K562 (cell line): ENCODE measurements at regions not wholly inside any gene's neighbourhood (a gene's known extent, or its start where the extent isn't known, plus 50 kb on each side); places are given as distances from the start of the nearest gene placed in this dataset.

Source experiments
- ARID1B ChIP-seq: fragments of 450-650 bp; IDR thresholded peaks from 2 replicates; pipeline ENCODE4 v1.6.1; 2016; ENCODE audit warnings: antibody characterized with exemption, mild to moderate bottlenecking, inconsistent platforms
- ARNT ChIP-seq, 2 experiments: fragments of 450-650 bp; IDR thresholded peaks; 2 replicates each; pipeline ENCODE4 v1.6.1; 2016; ENCODE audit warnings: mild to moderate bottlenecking in 1 of 2
- BDP1 ChIP-seq: IDR thresholded peaks from 3 replicates; pipeline ENCODE4 v1.6.1; 2011; ENCODE audit not compliant: insufficient read length, insufficient read depth
- CTBP1 ChIP-seq: fragments of 450-650 bp; IDR thresholded peaks from 2 replicates; pipeline ENCODE4 v1.6.1; 2016; ENCODE audit warnings: borderline replicate concordance
- MLX ChIP-seq, 2 experiments: fragments of 450-650 bp in 1 of 2; sonication (generic) in 1 of 2; formaldehyde crosslinking; conservative IDR thresholded peaks; 2 replicates each; pipeline versions ENCODE4 v1.4.0 to v1.8.1; 2020 to 2022; ENCODE audit warnings: mild to moderate bottlenecking in 1 of 2, missing genetic modification reagents in 1 of 2
- PKNOX1 ChIP-seq: fragments of 450-650 bp; IDR thresholded peaks from 2 replicates; pipeline ENCODE4 v1.6.1; 2016
- PML ChIP-seq: IDR thresholded peaks from 2 replicates; pipeline ENCODE4 v1.6.1; 2012; ENCODE audit warnings: low read length, inconsistent platforms
- RUNX1 ChIP-seq: sonication (generic); IDR thresholded peaks from 2 replicates; pipeline ENCODE4 v1.6.1; 2016; ENCODE audit warnings: antibody characterized with exemption, low read depth
- THAP12 ChIP-seq: fragments of 250-450 bp; sonication (Bioruptor Pico); IDR thresholded peaks from 2 replicates; pipeline ENCODE4 v1.9.0; 2021; ENCODE audit warnings: mild to moderate bottlenecking, inconsistent platforms
- ZBTB1 ChIP-seq: sonication (generic); formaldehyde crosslinking; IDR thresholded peaks from 2 replicates; pipeline ENCODE4 v1.8.1; 2023; ENCODE audit warnings: missing genetic modification reagents, low read depth, mild to moderate bottlenecking, borderline replicate concordance
- ZBTB49 ChIP-seq: sonication (generic); formaldehyde crosslinking; IDR thresholded peaks from 2 replicates; pipeline ENCODE4 v1.8.0; 2022; ENCODE audit warnings: missing genetic modification reagents, mild to moderate bottlenecking, borderline replicate concordance

GRCh38 chr14:22434901-22435550, 154.0 kb downstream of the DAD1 start (continued):
- TF ChIP-seq THAP12 (CRISPR knock-in tag), result no peak
- no peak for TF ChIP-seq ZBTB49
- no peak for TF ChIP-seq PML
- no peak for TF ChIP-seq ARID1B
- no peak for TF ChIP-seq ZBTB1
- no peak for TF ChIP-seq RUNX1
- TF ChIP-seq MLX (CRISPR knock-in tag; conservative IDR thresholded peaks at IDR 0.05), result no peak
- TF ChIP-seq BDP1, result no peak
- no peak for TF ChIP-seq PKNOX1
- no peak for TF ChIP-seq ARNT (IDR thresholded peaks at IDR 0.05)
- TF ChIP-seq CTBP1, result no peak
- TF ChIP-seq, all 486 proteins: peak for 0
